CD4-positive, alpha-beta T cell treated with Interleukin-6 at 100 ng/mL for 8 hours (primary cell): ENCODE measurements at regions not wholly inside any gene's neighbourhood (a gene's known extent, or its start where the extent isn't known, plus 50 kb on each side); places are given as distances from the start of the nearest gene placed in this dataset.

ENCODE experiments used
- DNase-seq: peaks from one replicate; pipeline ENCODE4 v3.0.0-alpha.2; 2020; ENCODE audit warnings: mixed read lengths, low spot score

DNA sequence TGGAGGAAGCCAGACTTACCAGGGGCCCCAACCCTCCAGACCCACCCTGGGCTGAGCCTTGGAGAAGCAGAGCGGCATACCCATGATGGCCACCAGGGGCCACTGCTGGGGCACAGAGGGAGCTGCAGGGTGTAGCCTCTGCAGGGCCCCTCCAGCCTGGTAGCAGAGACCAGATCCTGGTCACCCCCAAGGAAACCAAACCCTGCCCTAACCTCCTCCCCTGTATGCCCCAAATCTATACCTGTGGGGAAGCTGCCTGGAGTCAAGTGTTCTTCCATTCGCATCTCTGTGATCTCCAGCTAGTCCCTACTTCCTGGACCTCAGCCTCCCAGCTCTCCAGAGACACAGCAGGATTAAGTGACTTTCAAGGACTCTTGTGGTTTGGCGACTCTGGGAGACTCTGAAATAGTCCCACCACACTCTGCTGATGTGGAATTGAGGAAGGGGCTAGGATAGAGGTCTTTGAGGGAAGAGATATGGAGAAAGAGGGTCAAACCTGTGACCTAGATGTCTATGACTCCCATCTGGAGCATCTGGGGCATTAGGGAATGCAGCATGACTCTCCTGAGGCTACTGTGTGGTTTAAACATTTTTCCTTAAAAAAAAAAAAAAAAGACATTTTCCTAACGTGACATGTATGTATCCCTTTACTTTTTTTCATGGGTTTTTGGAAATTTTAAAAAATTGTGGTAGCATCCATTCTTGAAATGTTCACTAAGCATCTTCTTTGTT, 119.2 kb upstream of the IPO9 start:
- peak; percentile 27 for DNase-seq

DNA sequence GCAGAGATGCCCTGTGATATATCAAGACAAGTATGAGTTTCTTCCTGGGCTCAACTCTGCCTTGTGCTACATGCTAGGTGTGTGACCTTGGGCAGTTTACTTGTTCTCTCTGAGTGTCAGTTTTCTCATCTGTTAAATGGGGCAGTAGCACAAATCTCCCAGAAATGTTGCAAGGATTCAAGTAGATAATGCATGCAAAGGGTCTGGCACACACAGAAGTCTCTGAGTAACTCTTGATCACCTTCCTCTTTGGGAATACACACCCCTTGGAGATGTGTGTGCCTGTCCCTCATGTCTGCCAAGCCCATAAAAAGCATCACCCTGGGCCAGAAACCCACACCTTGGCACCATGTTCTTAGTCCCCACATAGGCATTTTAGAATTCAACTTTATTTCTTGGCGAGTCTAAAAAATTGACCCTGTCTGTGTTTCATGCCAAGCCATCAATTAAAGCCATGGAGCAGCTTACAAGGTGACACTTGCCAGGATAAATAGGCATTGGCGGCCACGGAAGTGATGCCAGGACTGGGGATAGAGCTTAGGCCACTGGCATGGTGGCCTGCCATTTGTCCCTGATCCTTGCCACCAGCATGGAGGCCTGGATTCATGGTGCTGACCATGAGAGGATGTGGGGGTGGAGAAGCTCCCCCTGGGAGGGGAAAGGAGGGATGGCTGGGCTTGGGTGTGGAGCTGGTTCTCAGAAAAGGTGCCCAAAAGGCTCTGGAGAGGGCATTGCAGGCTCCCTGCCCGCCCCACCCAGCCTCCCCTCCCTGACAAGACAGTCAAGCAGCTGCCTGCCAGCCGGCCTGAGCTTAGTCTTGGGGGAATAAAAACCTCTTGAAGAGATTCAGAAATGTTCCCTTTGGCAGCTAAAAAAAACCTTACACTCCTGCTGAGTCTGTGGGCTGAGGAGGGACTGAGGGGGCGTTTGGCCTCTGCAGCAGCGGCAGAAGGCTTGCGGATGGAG, 118.0 kb upstream of the IPO9 start:
- DNase-seq, result no peak

GRCh38 chr1:201711811-201712210, 117.1 kb upstream of the IPO9 start:
- DNase-seq, result no peak

DNA sequence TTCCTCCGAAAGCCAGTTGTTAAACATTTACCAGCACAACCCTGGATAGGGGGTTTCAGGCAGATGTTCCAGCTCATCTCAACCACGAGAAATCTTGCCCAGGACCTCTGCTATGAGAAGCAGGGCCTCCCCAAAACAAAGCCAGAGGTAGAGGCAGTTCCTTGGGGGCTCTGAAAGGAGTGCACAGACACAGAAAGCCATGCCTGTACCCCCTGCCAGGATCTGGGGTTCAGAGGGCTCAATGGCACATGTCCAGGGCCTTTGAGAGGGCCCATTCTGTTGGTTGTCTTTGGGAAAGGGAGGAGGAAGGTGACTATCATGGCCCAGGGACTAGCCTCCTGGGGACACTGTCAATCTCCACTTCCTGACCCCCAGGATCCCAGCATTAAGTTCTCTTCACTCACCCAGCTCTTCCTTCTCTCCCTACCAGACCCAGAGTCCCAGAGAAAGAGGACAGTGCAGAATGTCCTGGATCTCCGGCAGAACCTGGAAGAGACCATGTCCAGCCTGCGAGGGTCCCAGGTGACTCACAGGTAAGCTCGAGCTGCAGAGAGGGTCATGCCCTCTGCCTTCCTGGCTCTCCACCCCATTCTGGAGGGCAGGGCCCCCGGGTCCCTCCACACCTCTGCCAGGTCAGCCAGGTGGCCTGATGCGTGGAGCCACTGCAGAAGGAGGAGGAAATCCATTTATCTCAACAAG, 116.4 kb upstream of the IPO9 start:
- DNase-seq, result no peak

DNA sequence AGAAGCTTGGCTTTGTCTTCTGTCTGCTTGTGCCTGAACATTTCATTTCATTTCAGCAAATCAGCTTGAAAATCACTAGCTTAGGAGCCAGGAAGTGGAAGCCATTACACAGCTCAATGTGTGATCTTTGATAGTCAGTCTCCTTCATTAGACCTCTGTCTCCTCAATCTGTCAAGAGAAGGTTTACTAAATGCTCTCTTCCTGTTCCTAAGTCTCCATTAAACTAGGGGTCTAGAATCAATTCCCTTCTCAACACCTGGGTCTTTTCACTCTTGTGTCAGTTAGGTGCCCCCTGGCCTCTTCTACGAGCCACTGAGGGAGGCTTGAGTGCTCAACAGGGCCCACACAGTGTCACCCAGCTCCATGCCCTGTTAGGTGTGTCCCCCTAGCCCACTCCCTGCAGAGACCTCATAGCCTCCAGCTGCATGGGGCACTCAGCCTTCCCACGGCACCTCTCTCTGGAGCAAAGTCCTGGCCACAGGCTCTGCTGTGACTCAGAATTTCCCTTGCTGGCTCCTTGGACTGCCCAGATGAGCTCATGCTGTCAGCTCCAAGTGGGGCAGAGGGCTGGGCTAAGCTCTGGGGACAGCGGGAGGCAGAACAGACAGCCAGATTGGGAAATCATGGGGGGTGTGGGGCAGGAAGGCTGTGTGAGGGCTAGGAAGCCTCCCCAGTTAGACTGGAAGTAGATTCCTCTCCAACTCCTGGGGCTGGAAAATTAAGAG, 115.7 kb upstream of the IPO9 start:
- no peak for DNase-seq

DNA sequence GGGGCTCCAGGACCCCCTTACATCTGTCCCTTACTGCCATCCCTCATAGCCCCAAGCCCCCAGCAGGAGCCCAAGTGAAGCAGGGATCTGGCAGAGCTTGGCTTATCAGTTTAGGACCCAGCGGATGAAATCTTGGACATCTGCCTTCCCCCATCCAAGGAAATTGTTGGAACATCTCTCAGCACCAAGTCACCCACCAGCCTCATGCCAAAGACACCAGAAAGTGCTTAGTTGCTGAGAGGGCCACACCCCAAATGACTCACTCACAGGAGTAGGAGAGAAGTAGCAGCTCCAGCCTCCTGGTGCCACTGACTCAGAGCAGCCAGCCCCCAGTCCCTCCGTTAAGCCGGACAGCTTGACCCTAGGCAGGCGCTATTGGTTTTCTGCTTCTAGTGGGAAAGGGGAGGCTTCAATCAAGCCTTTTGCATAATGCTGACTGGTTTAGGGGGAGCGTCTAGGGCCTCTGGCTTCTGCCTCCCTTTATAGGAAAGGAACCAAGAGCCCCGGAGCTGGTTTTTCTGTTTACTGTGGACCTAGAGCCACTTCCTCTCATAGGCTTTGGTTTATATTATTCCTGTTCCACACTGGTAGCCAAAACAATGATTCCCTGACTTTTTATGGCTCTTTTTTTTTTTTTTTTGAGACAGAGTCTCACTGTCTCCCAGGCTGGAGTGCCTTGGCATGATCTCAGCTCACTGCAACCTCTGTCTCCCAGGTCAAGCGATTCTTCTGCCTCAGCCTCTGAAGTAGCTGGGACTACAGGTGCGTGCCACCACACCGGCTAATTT, 114.2 kb upstream of the IPO9 start:
- DNase-seq, result no peak

DNA sequence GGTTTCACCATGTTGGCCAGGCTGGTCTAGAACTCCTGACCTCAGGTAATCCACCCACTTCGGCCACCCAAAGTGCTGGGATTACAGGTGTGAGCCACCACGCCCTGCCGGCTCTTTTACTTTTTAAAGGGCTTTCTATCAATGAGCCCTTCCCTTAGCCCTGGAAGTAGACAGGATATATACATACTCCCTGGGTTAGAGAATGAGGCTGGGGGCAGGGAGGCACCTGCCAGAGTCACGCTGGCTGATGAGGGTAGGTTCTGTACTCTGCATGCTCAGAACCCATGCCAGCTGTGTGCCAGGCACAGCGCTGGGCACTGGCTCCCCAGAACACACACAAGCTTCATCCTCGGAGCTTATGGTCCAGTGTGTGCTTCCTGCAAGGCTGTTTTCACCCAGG, 113.6 kb upstream of the IPO9 start:
- no peak for DNase-seq

DNA sequence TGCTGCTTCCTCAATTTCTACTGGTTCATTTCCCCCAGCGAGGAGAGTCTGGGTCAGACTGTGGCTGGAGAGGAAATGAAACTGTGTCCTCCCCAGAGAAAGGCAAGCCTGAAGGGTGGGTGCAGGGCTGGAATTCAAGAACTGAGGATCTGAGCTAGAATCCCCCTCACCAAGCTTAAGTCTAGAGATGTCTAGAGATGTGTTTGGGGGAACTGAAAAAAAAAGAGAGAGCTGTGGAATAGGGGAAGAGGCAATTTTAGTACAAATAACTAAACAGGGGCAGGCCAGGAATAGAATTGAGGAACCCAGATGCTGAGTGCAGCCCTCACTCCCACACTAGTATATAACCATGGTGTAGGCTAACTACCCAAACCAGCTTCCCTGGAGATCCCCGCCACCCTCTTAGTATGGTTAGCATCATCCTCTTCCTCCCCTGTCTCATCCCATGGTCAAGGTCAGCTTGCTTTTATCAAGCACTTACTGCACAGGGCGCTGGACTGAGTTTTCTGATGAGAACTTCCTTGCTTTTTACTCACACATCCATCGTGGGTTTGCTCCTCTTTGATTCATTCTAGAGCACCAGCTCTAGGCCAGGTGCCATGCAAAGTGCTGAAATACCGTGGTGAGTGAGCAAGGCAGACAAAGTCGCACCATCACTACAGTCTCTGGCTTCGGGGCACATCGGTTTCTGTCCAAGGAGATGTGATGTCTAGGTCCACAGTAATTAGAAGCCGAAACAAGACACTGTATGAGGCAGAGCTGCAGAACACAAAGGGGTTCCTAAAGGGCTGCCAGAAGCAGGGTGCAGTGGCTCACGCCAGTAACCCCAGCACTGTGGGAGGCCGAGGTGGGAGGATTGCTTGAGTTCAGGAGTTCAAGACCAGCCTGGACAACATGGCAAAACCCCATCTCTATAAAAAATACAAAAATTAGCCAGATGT, 112.9 kb upstream of the IPO9 start:
- DNase-seq, result no peak

DNA sequence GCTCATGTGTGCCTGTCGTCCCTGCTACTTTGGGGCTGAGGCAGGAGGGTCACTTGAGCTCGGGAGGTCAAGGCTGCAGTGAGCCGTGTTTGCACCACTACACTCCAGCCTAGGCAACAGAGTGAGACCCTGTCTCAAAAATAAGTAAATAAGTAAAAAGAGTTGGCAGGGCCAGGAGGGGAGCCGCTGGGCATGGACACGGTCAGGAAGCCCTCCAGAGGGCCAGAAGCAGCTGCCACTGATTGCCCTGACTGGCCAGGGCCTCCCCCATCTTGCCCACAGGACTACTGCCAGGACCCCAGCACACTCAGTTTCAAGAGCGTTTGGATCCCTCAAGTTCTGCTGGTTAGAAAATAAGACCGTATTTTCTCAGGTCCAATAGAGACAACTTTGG, 112.2 kb upstream of the IPO9 start:
- DNase-seq, result no peak

- no peak for DNase-seq
These were observed 111.7 kb upstream of the IPO9 start for GRCh38 chr1:201717286-201717685.

GRCh38 chr1:201718346-201719202, 110.4 kb upstream of the IPO9 start:
- no peak for DNase-seq

GRCh38 chr1:201719812-201720521, 109.0 kb upstream of the IPO9 start:
- no peak for DNase-seq

DNA sequence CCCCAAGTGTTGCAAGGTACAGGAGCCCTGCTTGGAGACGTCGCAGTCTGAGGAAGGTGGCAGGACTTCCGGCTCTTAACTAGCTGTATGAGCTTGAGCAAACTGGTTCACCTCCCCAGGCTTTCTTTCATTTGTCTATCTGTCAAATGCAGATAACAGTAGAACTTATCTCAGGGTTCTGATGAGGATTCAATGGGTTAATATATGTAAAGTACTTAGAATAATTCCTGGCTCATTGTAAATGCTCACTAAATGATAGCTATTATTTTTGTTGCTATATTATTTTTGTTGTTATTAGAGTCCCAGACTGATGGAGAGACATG, 108.5 kb upstream of the IPO9 start:
- no peak for DNase-seq

GRCh38 chr1:201721082-201722049, 107.6 kb upstream of the IPO9 start:
- DNase-seq, result no peak

GRCh38 chr1:201724039-201724765, 104.8 kb upstream of the IPO9 start:
- DNase-seq, result no peak

DNA sequence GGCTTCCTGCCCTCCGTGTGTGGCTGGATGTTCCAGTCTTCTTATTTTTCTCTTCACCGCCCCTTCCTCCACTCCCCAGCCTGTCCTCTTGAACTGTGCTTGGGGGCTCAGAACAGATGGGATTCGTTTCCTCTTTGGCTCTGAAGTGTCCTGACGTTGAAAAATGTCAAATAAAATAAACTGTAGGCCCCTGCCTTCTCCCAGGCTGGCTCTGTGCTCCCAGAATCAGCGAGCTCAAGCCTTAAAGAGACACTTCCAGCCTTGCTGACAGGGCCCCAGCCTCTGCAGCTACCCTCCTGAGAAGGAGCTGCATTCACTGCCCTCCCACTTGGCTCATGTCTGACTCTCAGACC, 104.2 kb upstream of the IPO9 start:
- DNase-seq, result no peak

- no peak for DNase-seq
These were observed 102.3 kb upstream of the IPO9 start for GRCh38 chr1:201726700-201727099.
